Lower leg skin (tissue), 4 donors: ENCODE measurements at regions not wholly inside any gene's neighbourhood (a gene's known extent, or its start where the extent isn't known, plus 50 kb on each side); places are given as distances from the start of the nearest gene placed in this dataset.

Experiments
- DNase-seq, 2 donors: peaks; one replicate each; pipeline ENCODE4 v3.0.0-alpha.2; 2019; ENCODE audit warnings: low spot score in 2 of 2
- H3K4me3 ChIP-seq: fragments of 200-600 bp; sonication (generic); 2 replicates; pipeline ENCODE4 v1.5.1; 2017; ENCODE audit warnings: mild to moderate bottlenecking, low read depth; ENCODE audit not compliant: poor library complexity, severe bottlenecking
- POLR2A ChIP-seq, 2 donors: fragments of 450-650 bp; IDR thresholded peaks; one replicate each; pipeline ENCODE4 v1.6.1; 2016 to 2017; ENCODE audit warnings: antibody characterized with exemption in 2 of 2, mild to moderate bottlenecking in 1 of 2, moderate library complexity in 1 of 2
- WGBS, 2 donors: methylation state at CpG; one replicate each; pipeline ENCODE4 v1.1.5; 2018; 5-methylcytosine and 5-hydroxymethylcytosine counted together
- intact Hi-C: fragments of 100-400 bp; cut with DNase I; formaldehyde crosslinking; loops from one replicate; pipeline ENCODE4 v1.15.0; 2023; ENCODE audit warnings: low total_unique reads
- TF ChIP-seq, protein P1 (sequence below), 3 donors: fragments of 450-650 bp; IDR thresholded peaks; one replicate each; pipeline ENCODE4 v1.5.1; 2016; ENCODE audit warnings: antibody characterized with exemption in 3 of 3, mild to moderate bottlenecking in 3 of 3, moderate library complexity in 2 of 3

DNA sequence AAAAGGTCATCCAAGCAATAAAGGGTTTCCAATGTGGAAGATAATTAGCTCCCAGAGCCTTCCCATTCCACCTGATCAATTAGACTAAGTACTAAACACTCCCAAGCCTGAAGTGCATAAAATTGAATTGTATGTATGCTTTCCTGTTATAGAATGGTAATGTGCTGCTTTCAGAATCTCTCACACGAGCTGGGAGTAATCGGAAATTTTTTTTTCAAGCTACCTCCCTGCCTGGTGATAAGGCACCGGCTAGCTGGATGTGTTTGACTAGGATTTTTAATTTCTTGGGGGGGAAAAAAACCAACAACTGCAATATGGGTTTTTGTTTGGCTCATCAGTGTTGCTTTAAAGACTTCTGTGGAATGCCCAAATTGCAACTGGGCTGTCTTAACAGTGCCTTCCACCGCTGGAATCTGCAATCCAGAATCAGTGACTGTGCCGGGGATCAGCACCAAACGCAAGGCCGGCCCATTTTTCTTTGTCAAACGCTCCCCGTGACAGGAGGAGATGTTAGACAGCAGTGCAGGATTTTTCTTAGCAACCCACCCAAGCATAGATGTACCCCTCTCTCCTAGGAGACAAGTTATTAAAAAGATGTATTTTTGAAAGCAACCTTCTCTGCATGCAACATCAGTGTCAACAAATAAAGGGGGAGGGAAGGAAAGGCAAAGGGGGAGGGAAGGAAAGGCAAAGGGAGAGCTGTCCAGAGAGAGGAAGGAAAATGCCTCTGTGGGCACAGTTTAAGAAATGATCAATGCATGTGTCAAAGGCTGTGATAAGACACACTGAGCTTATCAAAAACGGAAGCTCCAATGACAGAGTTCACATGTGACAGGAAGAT lies 387.2 kb downstream of the NPIPA8 start:
- no peak for DNase-seq
- no peak overlapping the region for H3K4me3 ChIP-seq
- 57 to 71% methylated on average over 10 of the region's 10 CpGs for WGBS, 2 donors
- intact Hi-C loops, result no loop called here
- TF ChIP-seq, protein P1, sequence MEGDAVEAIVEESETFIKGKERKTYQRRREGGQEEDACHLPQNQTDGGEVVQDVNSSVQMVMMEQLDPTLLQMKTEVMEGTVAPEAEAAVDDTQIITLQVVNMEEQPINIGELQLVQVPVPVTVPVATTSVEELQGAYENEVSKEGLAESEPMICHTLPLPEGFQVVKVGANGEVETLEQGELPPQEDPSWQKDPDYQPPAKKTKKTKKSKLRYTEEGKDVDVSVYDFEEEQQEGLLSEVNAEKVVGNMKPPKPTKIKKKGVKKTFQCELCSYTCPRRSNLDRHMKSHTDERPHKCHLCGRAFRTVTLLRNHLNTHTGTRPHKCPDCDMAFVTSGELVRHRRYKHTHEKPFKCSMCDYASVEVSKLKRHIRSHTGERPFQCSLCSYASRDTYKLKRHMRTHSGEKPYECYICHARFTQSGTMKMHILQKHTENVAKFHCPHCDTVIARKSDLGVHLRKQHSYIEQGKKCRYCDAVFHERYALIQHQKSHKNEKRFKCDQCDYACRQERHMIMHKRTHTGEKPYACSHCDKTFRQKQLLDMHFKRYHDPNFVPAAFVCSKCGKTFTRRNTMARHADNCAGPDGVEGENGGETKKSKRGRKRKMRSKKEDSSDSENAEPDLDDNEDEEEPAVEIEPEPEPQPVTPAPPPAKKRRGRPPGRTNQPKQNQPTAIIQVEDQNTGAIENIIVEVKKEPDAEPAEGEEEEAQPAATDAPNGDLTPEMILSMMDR (IDR thresholded peaks at IDR 0.05), result no peak
- no peak for TF ChIP-seq POLR2A (IDR thresholded peaks at IDR 0.05)

- H3K4me3 ChIP-seq, result no peak overlapping the region
- no peak for TF ChIP-seq POLR2A (IDR thresholded peaks at IDR 0.05)
- TF ChIP-seq, protein P1 (IDR thresholded peaks at IDR 0.05), result no peak
- no peak for DNase-seq
- 89 to 96% methylated on average over 3 of the region's 3 CpGs for WGBS, 2 donors
- intact Hi-C loops, result no loop called here
These were observed 388.9 kb downstream of the NPIPA8 start for GRCh38 chr16:17947637-17948036.

GRCh38 chr16:17947165-17947564 lies 389.4 kb downstream of the NPIPA8 start:
- intact Hi-C loops, result no loop called here
- no peak for TF ChIP-seq POLR2A (IDR thresholded peaks at IDR 0.05)
- TF ChIP-seq, protein P1 (IDR thresholded peaks at IDR 0.05), result no peak
- H3K4me3 ChIP-seq, result no peak overlapping the region
- WGBS, 2 donors, result 100% methylated on average over 1 of the region's 1 CpG
- no peak for DNase-seq

DNA sequence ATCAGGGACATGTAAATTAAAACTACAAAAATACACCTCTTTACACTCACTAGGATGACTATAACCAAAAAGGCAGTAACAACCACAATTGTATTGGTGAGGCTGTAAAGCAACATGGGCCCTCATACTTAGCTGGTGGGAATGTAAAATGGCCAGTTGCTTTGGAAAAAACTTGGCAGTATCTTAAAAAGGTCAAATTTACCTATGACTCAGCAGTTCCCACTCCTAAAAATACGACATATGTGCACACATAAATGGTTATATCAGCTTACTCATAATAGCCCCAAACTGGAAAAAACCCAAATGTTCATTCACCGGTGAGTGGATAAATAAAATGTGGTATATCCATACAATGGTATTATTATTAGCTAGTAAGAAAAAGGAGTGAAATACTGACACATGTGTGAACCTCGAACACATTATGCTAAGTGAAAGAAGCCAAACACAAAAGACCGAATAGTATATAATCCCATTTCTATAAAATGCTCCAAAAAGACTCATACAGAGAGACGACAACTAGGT lies 391.4 kb downstream of the NPIPA8 start:
- intact Hi-C loops, result no loop called here
- TF ChIP-seq POLR2A (IDR thresholded peaks at IDR 0.05), result no peak
- TF ChIP-seq, protein P1 (IDR thresholded peaks at IDR 0.05), result no peak
- 79 to 81% methylated on average over 5 of the region's 5 CpGs for WGBS, 2 donors
- H3K4me3 ChIP-seq, result no peak overlapping the region
- no peak for DNase-seq

DNA sequence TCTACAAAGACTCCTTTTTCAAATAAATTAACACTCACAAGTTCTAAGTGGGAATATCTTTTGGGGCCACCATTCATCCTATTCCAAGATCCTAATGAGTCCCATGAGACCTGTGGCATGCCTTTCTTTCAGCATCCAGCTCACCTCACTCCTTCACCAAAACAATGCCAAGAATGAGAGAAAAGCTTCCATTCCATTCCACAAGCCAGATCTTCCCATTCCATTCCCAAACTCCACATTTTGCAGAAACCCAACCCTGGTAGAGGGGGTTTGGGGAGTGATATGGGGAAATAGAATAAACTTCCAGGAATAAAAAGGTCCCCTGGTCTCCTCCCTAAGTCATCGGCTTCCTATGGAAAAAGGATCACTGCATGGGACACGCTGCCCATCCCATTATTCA lies 392.2 kb downstream of the NPIPA8 start:
- DNase-seq, result no peak
- intact Hi-C loops, result no loop called here
- TF ChIP-seq POLR2A (IDR thresholded peaks at IDR 0.05), result no peak
- TF ChIP-seq, protein P1 (IDR thresholded peaks at IDR 0.05), result no peak
- 88 to 97% methylated on average over 2 of the region's 2 CpGs for WGBS, 2 donors
- H3K4me3 ChIP-seq, result no peak overlapping the region
